ENCODE measurements at regions not wholly inside any gene's neighbourhood (a gene's known extent, or its start where the extent isn't known, plus 50 kb on each side); places are given as distances from the start of the nearest gene placed in this dataset.
"Not testable (repeated sequence)": the region's sequence is repeated elsewhere in the genome, so short reads cannot be mapped to it uniquely, and the experiment has no call there.

DNA sequence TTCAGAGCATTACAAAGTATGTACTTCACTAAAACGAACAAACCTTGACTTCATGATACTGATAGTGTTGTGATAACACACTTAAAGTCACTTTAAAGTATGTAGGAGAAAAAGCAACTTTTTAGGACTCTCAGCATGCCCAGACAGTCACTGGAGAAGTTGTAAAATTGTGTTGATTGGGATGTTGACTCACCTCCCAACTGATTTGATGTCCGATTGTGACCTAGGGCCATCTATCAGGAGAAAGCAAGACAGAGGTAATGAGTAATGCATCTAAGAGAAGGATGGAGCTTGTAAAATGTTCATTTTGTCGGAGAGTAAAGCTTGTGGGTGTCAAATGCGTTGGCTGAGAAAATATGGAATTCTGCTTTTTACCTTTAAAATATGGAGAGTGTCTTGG, 135.4 kb upstream of the SEMA3D start:
- DNase-seq (ENCODE audit: low spot score) = no peak

DNA sequence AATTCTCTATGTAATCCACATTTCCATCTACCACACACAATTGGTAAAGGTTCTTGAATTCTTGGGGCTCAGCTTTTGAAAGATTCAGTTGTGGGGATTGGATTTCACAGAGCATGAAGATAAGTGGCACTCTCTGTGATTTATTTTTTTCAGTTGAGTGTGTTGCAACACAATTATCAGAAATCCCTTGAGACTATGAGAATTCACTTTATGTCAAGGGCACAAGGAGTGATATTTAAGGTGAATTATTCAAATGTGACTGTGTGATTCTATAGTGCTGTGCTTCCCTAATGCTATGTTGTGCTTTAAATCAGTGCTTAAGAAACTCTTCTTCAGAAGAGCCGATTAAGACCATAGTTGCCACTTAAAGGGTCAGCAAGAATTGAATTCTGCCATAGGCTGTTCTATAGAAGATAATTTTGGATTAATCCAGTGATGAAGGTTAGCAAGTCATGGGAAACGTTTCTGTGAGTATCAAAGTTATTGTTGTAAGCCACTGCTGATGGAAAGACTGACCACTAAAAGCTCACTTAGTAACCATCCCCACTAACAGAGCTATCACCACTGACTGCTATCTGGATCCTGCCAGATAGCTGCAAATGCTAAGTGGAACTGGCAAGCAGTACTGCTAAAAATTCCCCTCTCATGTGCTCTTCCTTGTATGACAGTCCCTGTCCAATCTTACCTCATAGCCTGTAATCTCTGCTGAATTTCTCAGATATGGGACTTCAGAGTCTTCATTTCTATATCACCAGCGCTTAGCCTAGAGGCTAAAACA, 134.0 kb upstream of the SEMA3D start:
- no peak for DNase-seq (ENCODE audit: low spot score)

DNA sequence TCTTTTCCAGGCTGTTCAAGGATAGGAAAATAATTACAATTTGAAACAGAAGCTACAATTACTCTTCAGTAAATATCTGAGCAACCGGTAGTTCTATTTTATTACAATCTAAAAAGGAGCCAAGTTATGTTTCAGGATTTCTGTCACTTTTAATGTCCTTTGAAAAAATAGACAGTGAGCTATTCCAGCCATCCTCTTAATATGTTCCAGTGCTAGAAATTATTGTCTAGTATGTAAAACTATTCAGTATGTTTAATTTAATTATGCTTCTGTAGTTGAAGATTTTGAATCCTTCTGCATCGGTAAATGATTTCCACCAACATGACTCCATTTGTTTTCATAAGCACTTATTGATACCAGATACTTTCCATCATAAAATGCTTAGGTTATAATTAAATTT, 129.6 kb upstream of the SEMA3D start:
- no peak for DNase-seq (ENCODE audit: low spot score)

GRCh38 chr7:85310301-85310700, 123.4 kb upstream of the SEMA3D start:
- DNase-seq (ENCODE audit: low spot score) = no peak

GRCh38 chr7:85306115-85306514, 119.3 kb upstream of the SEMA3D start:
- no peak for DNase-seq (ENCODE audit: low spot score)

GRCh38 chr7:85294176-85294575, 107.3 kb upstream of the SEMA3D start:
- no peak for DNase-seq (ENCODE audit: low spot score)

- no peak for DNase-seq (ENCODE audit: low spot score)
Observed at GRCh38 chr7:85292908-85293576, 106.2 kb upstream of the SEMA3D start.

DNA sequence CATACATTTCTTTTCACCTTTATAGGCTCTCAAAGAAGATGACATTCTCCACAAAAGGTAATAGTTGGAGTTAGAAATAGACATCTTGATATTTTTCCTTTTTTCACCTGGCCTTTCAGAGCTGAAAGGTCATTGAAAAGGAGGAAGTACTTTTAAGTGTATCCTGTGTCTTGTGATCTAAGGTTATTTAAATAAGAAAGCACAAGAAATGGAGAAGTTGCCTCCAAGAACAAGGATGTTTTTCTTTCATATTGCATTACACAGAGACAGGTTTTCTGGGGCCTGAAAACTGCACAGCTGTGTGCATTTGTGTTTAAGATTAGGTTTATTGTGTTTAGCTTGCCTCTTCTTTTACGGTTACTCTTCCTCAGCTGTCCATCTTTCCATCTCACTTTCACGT, 103.4 kb upstream of the SEMA3D start:
- DNase-seq (ENCODE audit: low spot score) = no peak

GRCh38 chr7:85289279-85289678, 102.4 kb upstream of the SEMA3D start:
- DNase-seq (ENCODE audit: low spot score) = no peak

GRCh38 chr7:85287106-85287825, 100.4 kb upstream of the SEMA3D start:
- no peak for DNase-seq (ENCODE audit: low spot score)

GRCh38 chr7:85286446-85286845, 99.6 kb upstream of the SEMA3D start:
- DNase-seq (ENCODE audit: low spot score) = no peak

DNA sequence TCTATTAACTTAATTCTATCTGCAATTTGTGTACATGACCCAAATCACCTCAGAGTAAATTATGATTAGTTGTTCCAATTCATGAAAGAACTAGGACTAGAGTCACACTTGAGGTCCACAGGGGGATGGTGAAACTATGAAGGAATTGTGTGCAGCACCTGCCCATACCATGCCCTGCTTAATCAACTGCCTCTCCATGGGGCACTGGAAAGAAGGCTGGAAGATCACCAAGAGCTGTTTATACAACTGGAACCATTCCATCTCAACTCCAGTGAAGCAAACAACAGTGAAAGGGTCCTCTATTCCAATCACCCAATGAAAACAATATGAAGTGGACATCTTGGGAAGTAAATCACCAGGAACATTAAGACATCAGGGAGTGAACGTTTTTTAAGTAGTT, 98.7 kb upstream of the SEMA3D start:
- no peak for DNase-seq (ENCODE audit: low spot score)

DNA sequence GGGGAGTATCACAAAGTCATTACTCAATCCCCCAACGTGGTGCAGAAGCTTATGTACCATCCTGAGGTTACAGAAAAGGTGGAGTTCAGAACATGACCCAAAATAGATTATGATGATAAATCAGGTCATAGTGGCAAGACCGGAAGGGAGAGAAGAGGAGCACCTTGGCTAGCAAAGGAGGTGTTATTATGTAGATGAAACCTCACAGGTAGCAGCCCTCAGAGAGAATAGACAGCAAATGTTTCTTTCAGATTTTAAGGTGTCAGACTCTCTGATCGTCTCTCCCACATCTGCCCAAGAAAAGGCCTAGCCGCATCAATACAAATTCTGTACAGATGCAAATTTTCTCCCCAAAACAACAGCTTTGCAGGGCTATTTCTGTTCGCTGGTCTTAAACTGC, 88.3 kb upstream of the SEMA3D start:
- no peak for DNase-seq (ENCODE audit: low spot score)

DNA sequence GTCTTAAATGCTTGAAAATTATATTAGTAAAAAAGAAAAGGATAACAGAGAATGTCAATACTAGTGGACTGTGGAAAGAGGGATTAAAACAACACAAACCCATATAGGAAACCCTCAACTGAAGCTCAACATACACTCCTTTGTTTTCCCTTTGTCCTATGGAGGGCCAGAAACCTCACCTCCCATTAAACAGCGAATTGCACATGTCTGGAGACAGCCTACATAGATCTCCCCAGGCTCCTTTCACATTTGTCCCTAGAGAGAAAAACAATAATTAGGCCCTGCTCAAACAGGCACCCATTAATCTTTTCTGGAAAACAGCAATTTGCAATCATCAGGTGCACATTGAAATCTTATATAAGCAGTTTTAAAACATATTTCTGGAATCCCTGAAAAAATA, 87.6 kb upstream of the SEMA3D start:
- DNase-seq (ENCODE audit: low spot score) = no peak

DNA sequence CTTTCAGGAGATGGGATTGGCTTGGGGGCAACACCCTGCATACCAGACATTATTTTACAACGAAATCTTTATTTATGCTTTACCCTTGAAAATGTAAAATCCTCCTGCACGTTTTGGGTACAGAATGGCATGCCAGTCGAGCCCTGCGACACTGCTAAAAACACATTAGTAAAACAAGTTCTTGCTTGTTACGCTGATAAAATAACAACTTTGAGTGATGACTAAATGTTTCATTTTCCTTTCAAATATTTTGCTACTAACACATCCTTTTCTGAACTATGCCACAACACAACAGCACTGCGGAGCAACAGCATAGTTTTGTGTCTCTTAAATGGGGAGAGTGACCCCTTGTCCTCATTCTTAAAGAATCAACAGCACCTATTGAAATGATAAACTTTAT, 76.0 kb upstream of the SEMA3D start:
- DNase-seq (ENCODE audit: low spot score) = no peak

GRCh38 chr7:85261336-85261735, 74.5 kb upstream of the SEMA3D start:
- no peak for DNase-seq (ENCODE audit: low spot score)

DNA sequence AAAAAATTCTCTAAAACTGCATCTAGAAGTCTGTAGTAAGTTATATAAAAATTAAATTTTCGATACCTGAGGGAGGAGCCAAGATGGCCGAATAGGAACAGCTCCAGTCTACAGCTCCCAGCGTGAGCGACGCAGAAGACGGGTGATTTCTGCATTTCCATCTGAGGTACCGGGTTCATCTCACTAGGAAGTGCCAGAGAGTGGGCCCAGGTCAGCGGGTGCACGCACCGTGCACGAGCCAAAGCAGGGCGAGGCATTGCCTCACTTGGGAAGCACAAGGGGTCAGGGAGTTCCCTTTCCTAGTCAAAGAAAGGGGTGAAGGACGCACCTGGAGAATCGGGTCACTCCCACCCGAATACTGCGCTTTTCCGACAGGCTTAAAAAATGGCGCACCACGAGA, 62.9 kb upstream of the SEMA3D start:
- not testable (repeated sequence) for DNase-seq (ENCODE audit: low spot score)

DNA sequence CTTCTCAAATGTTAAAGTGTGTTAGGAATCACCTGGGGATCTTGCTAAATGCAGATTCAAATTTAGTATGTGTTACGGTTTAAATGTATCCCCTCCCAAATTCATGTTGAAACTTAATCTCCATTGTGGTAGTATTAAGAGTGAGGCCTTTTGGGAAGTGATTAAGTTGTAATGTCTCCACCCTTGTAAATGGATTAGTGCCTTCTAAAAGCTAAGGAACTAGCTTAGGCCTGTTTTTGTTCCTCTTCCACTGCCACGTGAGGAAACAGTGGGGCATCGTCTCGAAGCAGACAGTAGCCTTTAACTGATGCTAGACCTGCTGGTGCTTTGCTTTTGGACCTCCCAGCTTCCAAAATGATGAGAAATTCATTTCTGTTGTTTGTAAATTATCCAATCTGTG, 52.3 kb upstream of the SEMA3D start:
- no peak for DNase-seq (ENCODE audit: low spot score)

GRCh38 chr7:85237721-85238120, 50.9 kb upstream of the SEMA3D start:
- no peak for DNase-seq (ENCODE audit: low spot score)
